Glutamatergic neuron (in vitro differentiated cells): ENCODE measurements at regions not wholly inside any gene's neighbourhood (a gene's known extent, or its start where the extent isn't known, plus 50 kb on each side); places are given as distances from the start of the nearest gene placed in this dataset.

Experiments used
- DNase-seq: peaks from one replicate; pipeline ENCODE4 v3.0.0; 2022
- H3K27ac Mint-ChIP-seq: one replicate; pipeline ENCODE4 v1.8.0; 2020; ENCODE audit warnings: mild to moderate bottlenecking, mixed read lengths, inconsistent platforms; ENCODE audit not compliant: unreplicated experiment
- H3K27me3 Mint-ChIP-seq: one replicate; pipeline ENCODE4 v1.8.0; 2020; ENCODE audit warnings: mild to moderate bottlenecking, moderate library complexity, mixed read lengths, inconsistent platforms; ENCODE audit not compliant: unreplicated experiment
- H3K36me3 Mint-ChIP-seq: one replicate; pipeline ENCODE4 v1.8.0; 2020; ENCODE audit warnings: mild to moderate bottlenecking, mixed read lengths, inconsistent platforms; ENCODE audit not compliant: unreplicated experiment
- H3K4me1 Mint-ChIP-seq: one replicate; pipeline ENCODE4 v1.8.0; 2020; ENCODE audit warnings: mild to moderate bottlenecking, low read depth, mixed read lengths, inconsistent platforms; ENCODE audit not compliant: unreplicated experiment
- H3K4me3 Mint-ChIP-seq: one replicate; pipeline ENCODE4 v1.8.0; 2020; ENCODE audit warnings: mild to moderate bottlenecking, mixed read lengths, inconsistent platforms; ENCODE audit not compliant: unreplicated experiment
- H3K9me3 Mint-ChIP-seq: one replicate; pipeline ENCODE4 v1.8.0; 2020; ENCODE audit warnings: mild to moderate bottlenecking, moderate library complexity, mixed read lengths, inconsistent platforms; ENCODE audit not compliant: unreplicated experiment
- CTCF ChIP-seq: fragments of 200-600 bp; sonication (generic); IDR thresholded peaks from one replicate; pipeline ENCODE4 v1.5.0; 2021; ENCODE audit not compliant: partially characterized antibody, unreplicated experiment

- no peak for DNase-seq
- Mint-ChIP-seq H3K27me3 (peaks cover 3% of the 10 kb centered on the region), H3K4me3 (no peak overlapping the region), H3K36me3 (no peaks in the 10 kb centered on the region), H3K9me3 (no peaks in the 10 kb centered on the region), H3K27ac (no peak overlapping the region), H3K4me1 (no peaks in the 10 kb centered on the region)
- TF ChIP-seq CTCF = no peak
Observed at GRCh38 chr22:19586922-19587684, 62.9 kb upstream of the CLDN5 start.

GRCh38 chr22:19590696-19591095 lies 66.5 kb upstream of the CLDN5 start:
- Mint-ChIP-seq H3K27ac (no peak overlapping the region), H3K36me3 (no peaks in the 10 kb centered on the region), H3K4me1 (no peaks in the 10 kb centered on the region), H3K9me3 (no peaks in the 10 kb centered on the region), H3K4me3 (no peak overlapping the region), H3K27me3 (peaks cover 3% of the 10 kb centered on the region)
- DNase-seq = no peak
- TF ChIP-seq CTCF = no peak

GRCh38 chr22:19591568-19591967 lies 67.4 kb upstream of the CLDN5 start:
- Mint-ChIP-seq H3K36me3 (no peaks in the 10 kb centered on the region), H3K27ac (no peak overlapping the region), H3K4me3 (no peak overlapping the region), H3K4me1 (no peaks in the 10 kb centered on the region), H3K9me3 (no peaks in the 10 kb centered on the region), H3K27me3 (peaks cover 3% of the 10 kb centered on the region)
- no peak for DNase-seq
- TF ChIP-seq CTCF = no peak

GRCh38 chr22:19592464-19592863 lies 68.3 kb upstream of the CLDN5 start:
- H3K36me3 Mint-ChIP-seq = no peaks in the 10 kb centered on the region
- H3K27me3 Mint-ChIP-seq = peaks cover 3% of the 10 kb centered on the region
- no peaks in the 10 kb centered on the region for H3K4me1 Mint-ChIP-seq
- H3K9me3 Mint-ChIP-seq = no peaks in the 10 kb centered on the region
- TF ChIP-seq CTCF = no peak
- no peak overlapping the region for H3K4me3 Mint-ChIP-seq
- no peak overlapping the region for H3K27ac Mint-ChIP-seq
- no peak for DNase-seq

- Mint-ChIP-seq H3K4me1 (no peaks in the 10 kb centered on the region), H3K27ac (no peak overlapping the region), H3K9me3 (no peaks in the 10 kb centered on the region), H3K36me3 (no peaks in the 10 kb centered on the region), H3K27me3 (peaks cover 3% of the 10 kb centered on the region), H3K4me3 (no peak overlapping the region)
- no peak for TF ChIP-seq CTCF
- no peak for DNase-seq
Observed at GRCh38 chr22:19593991-19594569, 69.9 kb upstream of the CLDN5 start.
